ENCODE measurements at regions not wholly inside any gene's neighbourhood (a gene's known extent, or its start where the extent isn't known, plus 50 kb on each side); places are given as distances from the start of the nearest gene placed in this dataset.
"Not testable (repeated sequence)": the region's sequence is repeated elsewhere in the genome, so short reads cannot be mapped to it uniquely, and the experiment has no call there.

DNA sequence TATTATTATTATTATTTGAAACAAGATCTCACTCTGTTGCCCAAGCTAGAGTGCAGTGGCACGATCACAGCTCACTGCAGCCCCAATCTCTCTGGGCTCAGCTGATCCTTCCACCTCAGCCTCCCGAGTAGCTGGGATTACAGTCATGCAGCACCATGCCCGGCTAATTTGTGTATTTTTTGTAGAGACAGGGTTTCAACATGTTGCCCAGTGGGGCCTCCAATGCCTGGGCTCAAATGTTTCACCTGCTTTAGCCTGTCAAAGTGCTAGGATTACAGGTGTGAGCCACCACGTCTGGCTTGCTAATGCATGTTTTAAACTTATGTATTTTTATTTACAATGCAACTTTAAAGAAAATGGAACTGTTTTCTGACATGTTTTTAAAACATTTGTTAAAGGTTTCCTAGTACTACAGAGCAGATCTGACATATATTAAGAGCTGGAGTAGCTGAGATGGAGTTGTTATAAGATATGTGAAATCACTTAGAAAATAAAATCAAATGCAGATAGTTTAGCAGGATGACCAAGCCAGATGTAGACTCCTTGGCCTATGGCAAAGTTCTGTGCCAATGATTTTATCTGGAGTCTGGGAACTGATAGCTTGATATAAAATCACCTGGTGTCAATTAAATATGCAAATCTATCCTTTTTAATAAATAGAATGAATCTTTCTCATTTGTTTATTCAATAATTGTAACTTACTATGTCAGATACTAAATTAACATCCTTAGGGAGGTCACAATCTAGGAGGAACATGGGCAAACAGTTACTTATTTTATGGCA is 310.1 kb upstream of the NAALADL2 start:
- no peak overlapping the region for H3K27ac ChIP-seq (ENCODE audit: low read depth, low read length)
- no peaks in the 10 kb centered on the region for H4K20me1 ChIP-seq (ENCODE audit: control insufficient read depth, insufficient read depth, low read depth, low read length)
- no peaks in the 10 kb centered on the region for H3K9me3 ChIP-seq (ENCODE audit: control insufficient read depth, insufficient read depth, low read length)
- no peak for TF ChIP-seq EZH2phosphoT487 (IDR thresholded peaks at IDR 0.05; ENCODE audit: borderline replicate concordance, low read length)
- TF ChIP-seq, protein P1, sequence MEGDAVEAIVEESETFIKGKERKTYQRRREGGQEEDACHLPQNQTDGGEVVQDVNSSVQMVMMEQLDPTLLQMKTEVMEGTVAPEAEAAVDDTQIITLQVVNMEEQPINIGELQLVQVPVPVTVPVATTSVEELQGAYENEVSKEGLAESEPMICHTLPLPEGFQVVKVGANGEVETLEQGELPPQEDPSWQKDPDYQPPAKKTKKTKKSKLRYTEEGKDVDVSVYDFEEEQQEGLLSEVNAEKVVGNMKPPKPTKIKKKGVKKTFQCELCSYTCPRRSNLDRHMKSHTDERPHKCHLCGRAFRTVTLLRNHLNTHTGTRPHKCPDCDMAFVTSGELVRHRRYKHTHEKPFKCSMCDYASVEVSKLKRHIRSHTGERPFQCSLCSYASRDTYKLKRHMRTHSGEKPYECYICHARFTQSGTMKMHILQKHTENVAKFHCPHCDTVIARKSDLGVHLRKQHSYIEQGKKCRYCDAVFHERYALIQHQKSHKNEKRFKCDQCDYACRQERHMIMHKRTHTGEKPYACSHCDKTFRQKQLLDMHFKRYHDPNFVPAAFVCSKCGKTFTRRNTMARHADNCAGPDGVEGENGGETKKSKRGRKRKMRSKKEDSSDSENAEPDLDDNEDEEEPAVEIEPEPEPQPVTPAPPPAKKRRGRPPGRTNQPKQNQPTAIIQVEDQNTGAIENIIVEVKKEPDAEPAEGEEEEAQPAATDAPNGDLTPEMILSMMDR (IDR thresholded peaks at IDR 0.05; ENCODE audit: low read depth, low read length, poor library complexity, severe bottlenecking) = no peak
- no peaks in the 10 kb centered on the region for H3K9me2 ChIP-seq (replicated peaks; ENCODE audit: control insufficient read depth, low read length)
- no peaks in the 10 kb centered on the region for H3K27me3 ChIP-seq (ENCODE audit: control insufficient read depth, low read length)
- H3K4me2 ChIP-seq (ENCODE audit: low read length) = no peak overlapping the region
- no peaks in the 10 kb centered on the region for H3F3A ChIP-seq (ENCODE audit: control insufficient read depth, insufficient read depth)
- no peaks in the 10 kb centered on the region for H3K79me2 ChIP-seq (ENCODE audit: control insufficient read depth, low read length)
- no peaks in the 10 kb centered on the region for H3K36me3 ChIP-seq (ENCODE audit: control insufficient read depth, low read length)
- H3K4me1 ChIP-seq (ENCODE audit: control insufficient read depth, low read length) = no peaks in the 10 kb centered on the region
- no peak overlapping the region for H3K4me3 ChIP-seq (ENCODE audit: low read length)

DNA sequence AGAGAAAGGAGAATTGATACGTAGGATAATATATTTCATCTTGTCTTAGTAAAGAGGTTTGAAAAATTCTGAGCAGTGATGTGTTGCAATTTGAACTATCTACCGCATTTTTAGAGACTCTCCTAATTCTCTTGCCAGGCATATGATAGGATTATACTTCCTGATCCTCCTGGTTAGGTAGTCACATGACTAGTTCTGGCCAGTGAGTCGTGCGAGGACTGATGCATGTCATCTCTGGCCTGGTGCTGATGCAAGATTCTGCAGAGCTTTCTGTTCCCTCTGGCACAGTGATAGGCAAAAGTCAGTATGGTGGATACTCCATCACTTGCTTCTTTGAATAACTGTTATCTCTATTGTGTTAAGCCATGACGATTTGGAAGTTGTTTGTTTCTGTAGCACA is 277.6 kb upstream of the NAALADL2 start:
- H3K27me3 ChIP-seq (ENCODE audit: control insufficient read depth, low read length) = no peaks in the 10 kb centered on the region
- no peaks in the 10 kb centered on the region for H3K36me3 ChIP-seq (ENCODE audit: control insufficient read depth, low read length)
- H3K79me2 ChIP-seq (ENCODE audit: control insufficient read depth, low read length) = no peaks in the 10 kb centered on the region
- H3K9me2 ChIP-seq (replicated peaks; ENCODE audit: control insufficient read depth, low read length) = no peaks in the 10 kb centered on the region
- no peaks in the 10 kb centered on the region for H3K4me1 ChIP-seq (ENCODE audit: control insufficient read depth, low read length)
- H3F3A ChIP-seq (ENCODE audit: control insufficient read depth, insufficient read depth) = no peaks in the 10 kb centered on the region
- H3K4me3 ChIP-seq (ENCODE audit: low read length) = no peak overlapping the region
- TF ChIP-seq EZH2phosphoT487 (IDR thresholded peaks at IDR 0.05; ENCODE audit: borderline replicate concordance, low read length) = no peak
- TF ChIP-seq, protein P1 (IDR thresholded peaks at IDR 0.05; ENCODE audit: low read depth, low read length, poor library complexity, severe bottlenecking) = no peak
- H4K20me1 ChIP-seq (ENCODE audit: control insufficient read depth, insufficient read depth, low read depth, low read length) = no peaks in the 10 kb centered on the region
- H3K9me3 ChIP-seq (ENCODE audit: control insufficient read depth, insufficient read depth, low read length) = no peaks in the 10 kb centered on the region
- H3K27ac ChIP-seq (ENCODE audit: low read depth, low read length) = no peak overlapping the region
- no peak overlapping the region for H3K4me2 ChIP-seq (ENCODE audit: low read length)

DNA sequence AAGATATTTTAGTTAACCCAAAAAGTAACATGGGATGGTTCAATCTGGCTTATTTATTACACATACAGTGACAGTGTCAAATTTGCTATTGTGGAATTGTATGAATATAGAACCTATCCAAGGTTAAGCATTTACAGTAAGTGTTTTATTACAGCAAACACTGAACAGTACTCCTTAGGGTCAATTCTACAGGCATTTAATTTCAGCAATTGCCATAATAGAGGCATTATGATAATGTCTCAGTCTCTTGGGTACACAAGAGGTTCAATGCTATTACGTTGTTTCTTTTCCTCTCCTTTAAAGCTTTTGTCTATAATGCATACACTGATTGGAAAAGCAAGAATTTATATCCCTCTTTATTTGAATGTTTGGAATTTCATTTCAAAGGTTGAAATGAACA is 275.7 kb upstream of the NAALADL2 start:
- H3F3A ChIP-seq (ENCODE audit: control insufficient read depth, insufficient read depth) = no peaks in the 10 kb centered on the region
- no peaks in the 10 kb centered on the region for H3K4me1 ChIP-seq (ENCODE audit: control insufficient read depth, low read length)
- H3K27ac ChIP-seq (ENCODE audit: low read depth, low read length) = no peak overlapping the region
- H3K9me2 ChIP-seq (replicated peaks; ENCODE audit: control insufficient read depth, low read length) = no peaks in the 10 kb centered on the region
- H3K4me3 ChIP-seq (ENCODE audit: low read length) = no peak overlapping the region
- TF ChIP-seq, protein P1 (IDR thresholded peaks at IDR 0.05; ENCODE audit: low read depth, low read length, poor library complexity, severe bottlenecking) = no peak
- no peak for TF ChIP-seq EZH2phosphoT487 (IDR thresholded peaks at IDR 0.05; ENCODE audit: borderline replicate concordance, low read length)
- no peaks in the 10 kb centered on the region for H3K36me3 ChIP-seq (ENCODE audit: control insufficient read depth, low read length)
- no peak overlapping the region for H3K4me2 ChIP-seq (ENCODE audit: low read length)
- H3K79me2 ChIP-seq (ENCODE audit: control insufficient read depth, low read length) = no peaks in the 10 kb centered on the region
- H4K20me1 ChIP-seq (ENCODE audit: control insufficient read depth, insufficient read depth, low read depth, low read length) = no peaks in the 10 kb centered on the region
- H3K9me3 ChIP-seq (ENCODE audit: control insufficient read depth, insufficient read depth, low read length) = no peaks in the 10 kb centered on the region
- H3K27me3 ChIP-seq (ENCODE audit: control insufficient read depth, low read length) = no peaks in the 10 kb centered on the region

DNA sequence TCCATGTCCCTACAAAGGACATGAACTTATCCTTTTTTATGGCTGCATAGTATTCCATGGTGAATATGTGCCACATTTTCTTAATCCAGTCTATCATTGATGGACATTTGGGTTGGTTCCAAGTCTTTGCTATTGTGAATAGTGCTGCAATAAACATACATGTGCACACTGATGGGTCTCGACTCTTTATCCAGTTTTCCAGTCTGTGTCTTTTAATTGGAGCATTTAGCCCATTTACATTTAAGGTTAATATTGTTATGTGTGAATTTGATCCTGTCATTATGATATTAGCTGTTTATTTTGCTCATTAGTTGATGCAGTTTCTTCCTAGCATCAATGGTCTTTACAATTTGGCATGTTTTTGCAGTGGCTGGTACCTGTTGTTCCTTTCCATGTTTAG is 272.0 kb upstream of the NAALADL2 start:
- not testable (repeated sequence) for H3F3A ChIP-seq (ENCODE audit: control insufficient read depth, insufficient read depth); H3K4me2 ChIP-seq (ENCODE audit: low read length); H3K27ac ChIP-seq (ENCODE audit: low read depth, low read length); H3K27me3 ChIP-seq (ENCODE audit: control insufficient read depth, low read length); H3K36me3 ChIP-seq (ENCODE audit: control insufficient read depth, low read length); H3K9me2 ChIP-seq (replicated peaks; ENCODE audit: control insufficient read depth, low read length); H3K4me3 ChIP-seq (ENCODE audit: low read length); H4K20me1 ChIP-seq (ENCODE audit: control insufficient read depth, insufficient read depth, low read depth, low read length); H3K4me1 ChIP-seq (ENCODE audit: control insufficient read depth, low read length); H3K79me2 ChIP-seq (ENCODE audit: control insufficient read depth, low read length); H3K9me3 ChIP-seq (ENCODE audit: control insufficient read depth, insufficient read depth, low read length)
